Sigmoid colon (tissue), 6 donors: ENCODE measurements at regions not wholly inside any gene's neighbourhood (a gene's known extent, or its start where the extent isn't known, plus 50 kb on each side); places are given as distances from the start of the nearest gene placed in this dataset.
"Not testable (repeated sequence)": the region's sequence is repeated elsewhere in the genome, so short reads cannot be mapped to it uniquely, and the experiment has no call there.

ENCODE experiments used
- DNase-seq: peaks from one replicate; pipeline ENCODE4 v3.0.0-alpha.2; 2019
- H3K27ac ChIP-seq, 4 donors: fragments of 200-600 bp; sonication (generic); one replicate each; pipeline ENCODE4 v1.5.1; 2016 to 2019; ENCODE audit warnings: mild to moderate bottlenecking in 1 of 4
- H3K27me3 ChIP-seq, 3 donors: fragments of 200-600 bp; sonication (generic); one replicate each; pipeline ENCODE4 v1.5.1; 2019; ENCODE audit warnings: mild to moderate bottlenecking in 1 of 3
- H3K36me3 ChIP-seq, 4 donors: fragments of 200-600 bp; sonication (generic); one replicate each; pipeline ENCODE4 v1.5.1; 2016 to 2019
- H3K4me1 ChIP-seq, 4 donors: fragments of 200-600 bp; sonication (generic); one replicate each; pipeline ENCODE4 v1.5.1; 2017 to 2019
- H3K4me3 ChIP-seq, 4 donors: fragments of 200-600 bp; sonication (generic); one replicate each; pipeline ENCODE4 v1.5.1; 2017 to 2019; ENCODE audit warnings: mild to moderate bottlenecking in 2 of 4, moderate library complexity in 1 of 4
- H3K9me3 ChIP-seq, 4 donors: fragments of 200-600 bp in 3 of 4; sonication (generic) in 3 of 4; one replicate each; pipeline versions ENCODE4 v1.5.1 to v1.6.1; 2013 to 2019
- EP300 ChIP-seq, 4 donors: sonication (generic); formaldehyde crosslinking; IDR thresholded peaks; one replicate each; pipeline ENCODE4 v1.6.1; 2017; ENCODE audit warnings: antibody characterized with exemption in 4 of 4
- POLR2A ChIP-seq, 2 donors: fragments of 450-650 bp; IDR thresholded peaks; one replicate each; pipeline ENCODE4 v1.6.1; 2016; ENCODE audit warnings: antibody characterized with exemption in 2 of 2, mild to moderate bottlenecking in 2 of 2, moderate library complexity in 2 of 2
- POLR2AphosphoS5 ChIP-seq, 4 donors: sonication (generic); formaldehyde crosslinking; IDR thresholded peaks; one replicate each; pipeline ENCODE4 v1.6.1; 2017; ENCODE audit warnings: antibody characterized with exemption in 4 of 4
- WGBS, 2 donors: extraction: QIAGEN DNeasy Blood & Tissue Kit; methylation state at CpG; one replicate each; pipeline ENCODE4 v1.1.7; 2013; 5-methylcytosine and 5-hydroxymethylcytosine counted together
- intact Hi-C: fragments of 100-400 bp; cut with DNase I; formaldehyde crosslinking; loops from one replicate; pipeline ENCODE4 v1.15.1; 2023
- TF ChIP-seq, protein P1 (sequence below), 4 experiments: fragments of 450-650 bp in 3 of 4; fragments of 200-600 bp in 1 of 4; IDR thresholded peaks; one replicate each; pipeline ENCODE4 v1.5.1; 2016 to 2019; ENCODE audit warnings: antibody characterized with exemption in 4 of 4, mild to moderate bottlenecking in 3 of 4, moderate library complexity in 2 of 4
- donor health status: healthy with polysubstance abuse.
- donor health status: healthy.

DNA sequence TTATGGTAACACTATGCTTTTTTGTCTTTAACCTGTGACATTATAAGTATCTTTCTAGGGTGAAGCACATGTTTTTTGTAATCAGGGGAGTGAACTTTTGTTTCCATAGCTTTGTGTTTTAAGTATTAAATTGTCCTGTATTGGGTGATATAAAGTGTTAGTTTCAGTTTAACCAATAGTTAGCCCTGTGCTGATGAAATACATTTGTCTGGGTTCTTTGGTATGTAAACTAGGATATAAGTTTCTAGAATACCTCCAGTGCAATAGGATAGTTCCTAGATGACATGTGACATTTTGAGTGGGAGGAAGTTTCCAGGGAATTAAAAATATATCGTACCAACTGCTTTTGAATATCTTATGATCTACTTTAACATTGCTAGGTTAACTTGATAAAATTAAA is 611.0 kb upstream of the MARCKS start:
- Histone ChIP-seq H3K27ac (no peak overlapping the region), H3K4me3 (no peak overlapping the region), H3K27me3 (no peaks in the 10 kb centered on the region), H3K36me3 (no peaks in the 10 kb centered on the region), H3K9me3 (no peaks in the 10 kb centered on the region), H3K4me1 (no peaks in the 10 kb centered on the region)
- no peak for TF ChIP-seq POLR2AphosphoS5 (IDR thresholded peaks at IDR 0.05)
- TF ChIP-seq POLR2A (IDR thresholded peaks at IDR 0.05), result no peak
- no peak for TF ChIP-seq EP300 (IDR thresholded peaks at IDR 0.05)
- TF ChIP-seq, protein P1, sequence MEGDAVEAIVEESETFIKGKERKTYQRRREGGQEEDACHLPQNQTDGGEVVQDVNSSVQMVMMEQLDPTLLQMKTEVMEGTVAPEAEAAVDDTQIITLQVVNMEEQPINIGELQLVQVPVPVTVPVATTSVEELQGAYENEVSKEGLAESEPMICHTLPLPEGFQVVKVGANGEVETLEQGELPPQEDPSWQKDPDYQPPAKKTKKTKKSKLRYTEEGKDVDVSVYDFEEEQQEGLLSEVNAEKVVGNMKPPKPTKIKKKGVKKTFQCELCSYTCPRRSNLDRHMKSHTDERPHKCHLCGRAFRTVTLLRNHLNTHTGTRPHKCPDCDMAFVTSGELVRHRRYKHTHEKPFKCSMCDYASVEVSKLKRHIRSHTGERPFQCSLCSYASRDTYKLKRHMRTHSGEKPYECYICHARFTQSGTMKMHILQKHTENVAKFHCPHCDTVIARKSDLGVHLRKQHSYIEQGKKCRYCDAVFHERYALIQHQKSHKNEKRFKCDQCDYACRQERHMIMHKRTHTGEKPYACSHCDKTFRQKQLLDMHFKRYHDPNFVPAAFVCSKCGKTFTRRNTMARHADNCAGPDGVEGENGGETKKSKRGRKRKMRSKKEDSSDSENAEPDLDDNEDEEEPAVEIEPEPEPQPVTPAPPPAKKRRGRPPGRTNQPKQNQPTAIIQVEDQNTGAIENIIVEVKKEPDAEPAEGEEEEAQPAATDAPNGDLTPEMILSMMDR (IDR thresholded peaks at IDR 0.05), result no peak
- 95 to 98% methylated on average over 1 of the region's 1 CpG for WGBS, 2 donors
- no peak for DNase-seq
- intact Hi-C loops, result no loop called here

DNA sequence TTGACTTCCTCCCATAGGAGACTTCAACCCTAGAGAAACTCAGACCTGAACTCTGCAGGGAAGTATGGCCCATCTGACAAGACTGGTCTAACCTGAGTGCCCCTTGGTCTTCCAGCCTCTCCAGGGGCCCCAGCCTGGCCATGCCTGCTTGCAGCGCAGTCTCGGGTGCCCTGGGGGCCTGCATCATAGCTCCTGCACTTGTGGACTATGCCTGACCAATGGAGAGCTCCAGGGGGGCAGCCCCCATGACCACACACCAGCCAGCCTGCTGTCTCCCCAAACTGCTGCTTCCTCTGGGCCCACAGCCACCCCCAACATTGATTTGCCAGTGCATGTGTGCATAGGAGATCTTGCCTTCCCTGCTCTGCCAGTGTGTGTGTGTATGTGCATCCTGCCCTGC is 608.6 kb upstream of the MARCKS start:
- H3K4me1 ChIP-seq, result no peaks in the 10 kb centered on the region
- intact Hi-C loops, result no loop called here

DNA sequence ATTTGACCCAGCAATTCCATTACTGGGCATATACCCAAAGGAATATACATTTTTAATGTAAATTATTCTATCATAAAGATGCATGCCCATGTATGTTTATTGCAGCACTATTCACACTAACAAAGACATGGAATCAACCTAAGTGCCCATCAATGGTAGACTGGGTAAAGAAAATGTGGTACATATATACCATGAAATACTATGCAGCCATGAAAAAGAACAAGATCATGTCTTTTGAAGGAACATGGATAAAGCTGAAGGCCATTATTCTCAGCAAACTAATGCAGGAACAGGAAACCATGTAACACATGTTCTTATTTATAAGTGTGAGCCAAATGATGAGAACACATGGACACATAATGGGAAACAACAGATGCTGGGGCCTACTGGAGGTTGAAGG is 603.0 kb upstream of the MARCKS start:
- H3K36me3 ChIP-seq, intact Hi-C loops, H3K27me3 ChIP-seq, H3K27ac ChIP-seq, DNase-seq, H3K9me3 ChIP-seq, H3K4me1 ChIP-seq, H3K4me3 ChIP-seq: not testable (repeated sequence)

More for the DNA sequence above, 608.6 kb upstream of the MARCKS start:
- H3K4me3 ChIP-seq, result no peak overlapping the region
- no peaks in the 10 kb centered on the region for H3K27me3 ChIP-seq
- H3K36me3 ChIP-seq, result no peaks in the 10 kb centered on the region
- 70 to 74% methylated on average over 2 of the region's 2 CpGs for WGBS, 2 donors
- peaks cover 0 to 5% (median 0%) of the 10 kb centered on the region in 4 donors for H3K9me3 ChIP-seq
- no peak overlapping the region for H3K27ac ChIP-seq
- no peak for DNase-seq
- TF ChIP-seq, protein P1 (IDR thresholded peaks at IDR 0.05), result no peak
- TF ChIP-seq EP300 (IDR thresholded peaks at IDR 0.05) (no peak), POLR2A (IDR thresholded peaks at IDR 0.05) (no peak), POLR2AphosphoS5 (IDR thresholded peaks at IDR 0.05) (no peak)

DNA sequence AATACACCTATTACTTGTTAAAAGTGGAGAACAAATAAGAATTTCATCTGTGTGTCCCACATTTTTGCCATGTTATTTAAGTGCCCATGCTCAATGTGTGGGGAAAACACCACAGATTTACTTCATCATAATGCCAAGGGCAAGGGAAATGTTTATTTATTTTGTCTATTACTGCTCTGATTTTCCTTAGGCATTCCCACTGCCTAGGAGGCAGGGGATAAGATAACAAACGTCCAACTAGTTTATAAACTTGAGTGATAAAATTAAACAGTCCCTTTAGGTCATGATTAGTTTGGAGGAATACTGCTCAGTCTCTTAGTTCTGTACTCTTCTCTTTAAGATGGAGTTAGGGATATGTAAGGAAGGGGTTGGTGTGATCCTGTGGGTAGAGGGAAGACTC is 598.4 kb upstream of the MARCKS start:
- DNase-seq, result no peak
- Histone ChIP-seq H3K4me1 (no peaks in the 10 kb centered on the region), H3K4me3 (no peak overlapping the region), H3K27me3 (no peaks in the 10 kb centered on the region), H3K9me3 (peaks cover 0 to 3% (median 0%) of the 10 kb centered on the region in 4 donors), H3K36me3 (no peaks in the 10 kb centered on the region), H3K27ac (no peak overlapping the region)
- intact Hi-C loops, result no loop called here
- WGBS, 2 donors, result 33 to 52% methylated on average over 1 of the region's 1 CpG
- TF ChIP-seq POLR2AphosphoS5 (IDR thresholded peaks at IDR 0.05) (no peak), POLR2A (IDR thresholded peaks at IDR 0.05) (no peak), EP300 (IDR thresholded peaks at IDR 0.05) (no peak)
- TF ChIP-seq, protein P1 (IDR thresholded peaks at IDR 0.05), result no peak

DNA sequence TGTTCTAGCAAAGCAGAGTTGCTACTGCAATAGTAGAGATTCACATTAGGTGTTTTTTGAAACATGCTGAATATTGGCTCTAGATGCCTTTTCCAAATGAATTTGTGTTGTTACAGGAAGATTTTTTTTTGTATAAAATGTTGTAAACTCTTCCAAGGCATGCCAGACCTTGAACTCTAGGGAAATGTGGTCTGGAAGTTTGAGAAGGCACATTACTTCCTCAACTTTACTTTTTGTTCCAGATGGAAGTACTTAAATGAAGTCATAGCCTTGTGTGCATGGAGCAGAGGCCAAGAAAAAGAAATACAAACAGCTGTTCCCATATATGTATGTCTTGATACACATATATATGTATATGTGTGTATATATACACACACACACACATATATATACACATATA is 585.7 kb upstream of the MARCKS start:
- Histone ChIP-seq H3K4me3 (no peak overlapping the region), H3K4me1 (no peaks in the 10 kb centered on the region), H3K9me3 (peaks cover 4 to 24% (median 13%) of the 10 kb centered on the region in 4 donors), H3K27me3 (no peaks in the 10 kb centered on the region), H3K36me3 (no peaks in the 10 kb centered on the region), H3K27ac (no peak overlapping the region)
- TF ChIP-seq, protein P1 (IDR thresholded peaks at IDR 0.05), result no peak
- no peak for TF ChIP-seq POLR2AphosphoS5 (IDR thresholded peaks at IDR 0.05)
- TF ChIP-seq EP300 (IDR thresholded peaks at IDR 0.05), result no peak
- no peak for TF ChIP-seq POLR2A (IDR thresholded peaks at IDR 0.05)
- intact Hi-C loops, result no loop called here
- DNase-seq, result no peak
